ENCODE measurements at regions not wholly inside any gene's neighbourhood (a gene's known extent, or its start where the extent isn't known, plus 50 kb on each side); places are given as distances from the start of the nearest gene placed in this dataset.

GRCh38 chr11:112806256-112806655 is 155.0 kb upstream of the NCAM1 start:
- DNase-seq (ENCODE audit: low read depth), result no peak

DNA sequence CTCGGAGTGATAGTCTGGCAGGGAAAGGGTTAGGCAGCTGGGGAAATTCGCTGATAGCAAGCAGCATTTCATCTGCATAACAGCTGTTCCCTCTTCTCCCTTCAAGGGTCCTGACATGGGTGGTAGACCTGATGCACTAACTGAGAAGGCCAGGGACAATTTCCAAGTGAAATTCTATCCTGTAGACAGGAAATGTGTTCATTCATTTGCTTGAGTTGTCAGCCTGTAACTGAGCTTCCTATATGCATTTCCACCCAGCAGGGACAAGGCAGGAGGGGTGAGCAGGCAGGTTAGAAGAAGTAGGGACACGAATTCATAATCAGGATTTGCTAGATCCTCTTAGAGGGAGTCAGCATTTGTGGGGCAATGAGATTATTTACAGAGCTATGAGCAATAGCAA is 154.3 kb upstream of the NCAM1 start:
- DNase-seq (ENCODE audit: low read depth), result peak; percentile 39

GRCh38 chr11:112809429-112809828 is 151.8 kb upstream of the NCAM1 start:
- no peak for DNase-seq (ENCODE audit: low read depth)

DNA sequence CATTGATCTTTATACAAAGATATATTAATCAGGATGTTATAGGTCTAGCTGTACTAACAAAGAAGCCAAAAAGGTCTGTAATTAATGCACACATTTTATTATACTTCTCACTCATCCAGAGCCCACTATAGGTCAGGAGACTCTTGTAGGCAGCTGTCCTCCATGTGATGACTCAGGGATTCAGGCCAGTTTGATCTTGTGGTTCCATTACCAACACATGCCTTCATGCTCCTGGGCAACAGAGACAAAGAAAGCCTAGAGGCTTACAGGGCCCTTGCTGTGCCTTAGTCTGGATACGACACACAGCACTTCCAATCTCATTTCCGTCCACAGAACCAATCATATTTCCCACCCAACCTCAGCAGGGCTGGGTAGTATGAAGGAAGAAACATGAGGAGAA is 150.3 kb upstream of the NCAM1 start:
- peak; percentile 75 for DNase-seq (ENCODE audit: low read depth)

DNA sequence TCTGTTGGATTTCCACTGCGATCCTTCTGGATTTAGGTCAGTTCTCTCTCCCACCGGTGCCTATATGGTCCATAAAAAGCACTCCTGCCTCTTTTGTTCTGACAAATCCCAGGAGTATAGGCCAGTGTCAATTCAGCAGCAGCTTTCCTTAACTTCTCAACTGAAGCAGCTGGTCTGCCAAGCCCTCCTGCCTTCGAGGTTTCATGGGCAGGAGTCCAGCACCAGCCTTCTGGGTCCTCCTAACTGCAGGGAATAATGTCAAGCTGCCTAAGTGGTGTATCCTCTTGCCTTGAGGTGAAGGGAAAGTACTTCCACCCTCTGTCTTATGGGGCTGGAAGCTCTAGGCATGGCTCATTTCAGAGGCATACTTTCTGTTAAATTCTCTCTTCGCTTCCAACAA is 149.4 kb upstream of the NCAM1 start:
- DNase-seq (ENCODE audit: low read depth), result no peak

- no peak for DNase-seq (ENCODE audit: low read depth)
Observed at GRCh38 chr11:112812729-112813128, 148.5 kb upstream of the NCAM1 start.

DNA sequence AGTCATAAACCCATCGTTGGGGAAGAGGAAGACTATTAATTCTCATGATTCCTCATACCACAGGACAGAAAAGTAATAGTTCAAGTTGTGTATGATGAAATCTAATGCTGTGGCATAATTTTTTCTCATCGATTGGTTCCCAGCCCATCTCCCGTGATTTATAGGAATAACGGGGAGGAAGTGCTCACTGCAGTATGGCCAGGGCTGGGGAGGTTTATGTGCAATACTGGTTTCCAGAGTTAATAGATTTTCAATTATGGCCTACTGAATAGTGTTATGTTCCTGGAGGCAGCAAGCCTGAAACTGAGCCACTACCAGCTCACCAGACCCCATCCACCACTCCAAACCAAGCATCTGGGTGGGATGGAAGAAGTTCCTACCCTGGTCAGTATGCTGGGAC is 147.1 kb upstream of the NCAM1 start:
- no peak for DNase-seq (ENCODE audit: low read depth)

GRCh38 chr11:112817376-112817775 is 143.8 kb upstream of the NCAM1 start:
- DNase-seq (ENCODE audit: low read depth), result no peak

GRCh38 chr11:112822478-112823274 is 138.5 kb upstream of the NCAM1 start:
- DNase-seq (ENCODE audit: low read depth), result peak; percentile 21

- no peak for DNase-seq (ENCODE audit: low read depth)
Observed at GRCh38 chr11:112826026-112826425, 135.2 kb upstream of the NCAM1 start.

DNA sequence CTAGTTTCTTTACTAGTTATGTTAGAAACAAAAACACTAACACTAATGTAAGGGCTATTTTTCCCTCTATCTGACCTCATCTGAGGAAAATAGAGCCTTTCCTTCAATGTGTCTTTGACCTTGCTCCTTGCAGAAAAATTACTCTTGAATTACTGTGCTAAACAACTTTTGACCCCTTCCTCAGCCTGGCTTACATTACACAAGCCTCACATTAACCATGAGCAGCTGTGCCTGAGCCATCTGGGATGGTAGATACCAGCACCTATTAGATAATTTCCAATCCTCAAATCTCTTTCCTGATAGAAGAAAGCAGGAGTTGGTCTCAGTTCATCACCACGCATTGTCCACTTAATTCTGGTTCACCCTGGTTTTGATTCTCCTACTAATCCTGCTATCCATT is 134.4 kb upstream of the NCAM1 start:
- DNase-seq (ENCODE audit: low read depth), result no peak

DNA sequence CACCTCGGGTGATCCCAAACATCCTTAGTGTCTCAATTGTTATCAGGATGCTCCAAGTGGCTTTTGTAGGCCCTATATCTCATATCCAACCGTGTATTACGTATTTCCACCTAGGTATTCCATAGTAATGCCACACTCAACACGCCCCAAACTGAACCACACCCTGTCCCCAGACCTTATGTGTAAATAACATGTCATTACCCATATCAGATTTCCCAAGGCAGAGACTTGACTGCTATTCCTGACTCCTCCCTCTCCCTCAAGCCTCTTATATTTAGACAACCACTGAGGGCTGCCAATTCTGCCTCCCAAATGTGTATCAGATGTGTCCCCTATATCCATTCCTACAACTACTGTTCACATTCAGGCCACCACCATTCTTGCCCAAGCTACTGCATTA is 132.8 kb upstream of the NCAM1 start:
- DNase-seq (ENCODE audit: low read depth), result no peak

- no peak for DNase-seq (ENCODE audit: low read depth)
Observed at GRCh38 chr11:112829971-112830654, 131.1 kb upstream of the NCAM1 start.

- DNase-seq (ENCODE audit: low read depth), result no peak
Observed at GRCh38 chr11:112831041-112831440, 130.2 kb upstream of the NCAM1 start.

DNA sequence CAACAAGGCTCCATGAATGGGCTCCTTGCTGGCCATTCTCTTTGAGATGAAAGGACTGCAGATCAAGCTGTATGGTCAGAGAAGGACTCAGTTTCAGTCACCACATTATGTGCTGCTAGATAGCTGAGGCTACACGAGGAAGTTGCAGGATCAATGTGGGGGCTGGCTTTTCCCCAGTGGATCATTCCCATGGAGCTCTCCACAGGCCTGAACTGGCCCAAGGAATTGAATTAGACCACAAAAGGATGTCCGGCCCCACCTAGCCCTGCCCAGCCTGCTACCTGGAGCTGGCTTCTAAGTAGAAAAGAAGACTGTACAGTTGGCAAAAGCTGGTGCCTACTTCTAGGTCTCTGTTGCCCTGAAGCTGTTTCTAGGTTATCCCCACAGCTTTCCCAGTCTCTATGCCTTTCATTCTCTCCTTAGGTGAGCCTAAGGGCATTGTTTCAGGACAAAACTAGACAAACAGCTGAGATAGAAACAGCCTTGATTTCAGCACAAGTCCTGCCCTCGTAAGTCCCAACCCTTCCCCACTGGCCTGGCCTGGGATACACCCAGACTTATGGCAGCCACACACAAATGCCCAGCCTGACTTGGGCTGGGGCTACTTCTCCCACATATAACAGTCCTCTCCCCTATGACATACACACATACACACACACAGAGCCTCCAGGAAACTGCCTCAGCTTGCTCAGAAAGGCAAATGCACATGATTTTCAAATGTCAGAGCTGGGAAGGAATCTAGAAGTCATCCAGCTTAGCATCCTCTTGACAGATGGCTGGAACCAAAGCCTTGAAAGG is 129.1 kb upstream of the NCAM1 start:
- DNase-seq (ENCODE audit: low read depth), result no peak

GRCh38 chr11:112834277-112834755 is 126.9 kb upstream of the NCAM1 start:
- peak; percentile 17 for DNase-seq (ENCODE audit: low read depth)

GRCh38 chr11:112835591-112836255 is 125.5 kb upstream of the NCAM1 start:
- DNase-seq (ENCODE audit: low read depth), result no peak

DNA sequence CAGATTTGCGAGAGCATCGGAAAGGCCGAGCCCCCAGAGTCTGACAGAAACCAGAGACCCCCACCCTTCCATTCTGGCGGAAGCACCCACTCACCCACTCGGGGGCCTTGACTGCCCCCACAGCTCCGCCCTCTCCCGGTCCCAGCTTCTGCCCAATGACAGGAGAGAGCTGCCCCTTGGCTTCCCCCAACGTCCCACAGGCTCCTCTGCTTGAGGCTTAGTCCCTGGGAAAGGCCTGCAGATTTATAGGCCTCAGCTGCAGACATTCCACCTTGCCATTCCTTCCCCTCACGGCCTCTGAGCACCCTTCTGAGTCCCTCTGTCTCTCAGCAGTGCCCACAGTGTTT is 125.0 kb upstream of the NCAM1 start:
- DNase-seq (ENCODE audit: low read depth), result no peak

- DNase-seq (ENCODE audit: low read depth), result peak; percentile 40
Observed at GRCh38 chr11:112837162-112837826, 123.9 kb upstream of the NCAM1 start.

GRCh38 chr11:112839051-112839450 is 122.2 kb upstream of the NCAM1 start:
- DNase-seq (ENCODE audit: low read depth), result no peak

GRCh38 chr11:112841729-112842128 is 119.5 kb upstream of the NCAM1 start:
- DNase-seq (ENCODE audit: low read depth), result no peak

Data from HT1080 (cell line).